Hepatocyte (in vitro differentiated cells): ENCODE measurements at regions not wholly inside any gene's neighbourhood (a gene's known extent, or its start where the extent isn't known, plus 50 kb on each side); places are given as distances from the start of the nearest gene placed in this dataset.
A peak's percentile ranks its signal among the peaks of the same experiment; 100 is the strongest.

ENCODE experiments used
- DNase-seq: peaks from one replicate; pipeline ENCODE4 v3.0.0-alpha.2; 2016; ENCODE audit warnings: low spot score
- H2AFZ ChIP-seq: fragments of 200-600 bp; sonication (generic); 2 replicates; pipeline ENCODE4 v1.6.0; 2016; ENCODE audit warnings: antibody characterized with exemption, mild to moderate bottlenecking
- H3K27ac ChIP-seq: fragments of 200-600 bp; sonication (generic); 2 replicates; pipeline ENCODE4 v1.5.1; 2016; ENCODE audit warnings: mild to moderate bottlenecking
- H3K27me3 ChIP-seq: fragments of 200-600 bp; sonication (generic); 2 replicates; pipeline ENCODE4 v1.6.1; 2016
- H3K36me3 ChIP-seq: fragments of 200-600 bp; sonication (generic); replicated peaks from 2 replicates; pipeline ENCODE4 v1.5.1; 2016; ENCODE audit warnings: low read depth; ENCODE audit not compliant: insufficient read depth
- H3K4me1 ChIP-seq: fragments of 200-600 bp; sonication (generic); 2 replicates; pipeline ENCODE4 v1.5.1; 2016; ENCODE audit warnings: mild to moderate bottlenecking, moderate library complexity; ENCODE audit not compliant: insufficient read depth
- H3K4me2 ChIP-seq: fragments of 200-600 bp; sonication (generic); 2 replicates; pipeline ENCODE4 v1.6.0; 2016
- H3K4me3 ChIP-seq: fragments of 200-600 bp; sonication (generic); 2 replicates; pipeline ENCODE4 v1.5.1; 2016; ENCODE audit warnings: mild to moderate bottlenecking
- H3K79me2 ChIP-seq: fragments of 200-600 bp; sonication (generic); 2 replicates; pipeline ENCODE4 v1.6.0; 2017; ENCODE audit warnings: mild to moderate bottlenecking
- H3K9me2 ChIP-seq: fragments of 200-600 bp; sonication (generic); replicated peaks from 2 replicates; pipeline ENCODE4 v1.6.0; 2017; ENCODE audit warnings: mild to moderate bottlenecking; ENCODE audit not compliant: insufficient read depth
- H3K9me3 ChIP-seq: fragments of 200-600 bp; sonication (generic); 2 replicates; pipeline ENCODE4 v1.5.1; 2016; ENCODE audit warnings: low read depth, mild to moderate bottlenecking
- H4K20me1 ChIP-seq: fragments of 200-600 bp; sonication (generic); 2 replicates; pipeline ENCODE4 v1.6.0; 2016; ENCODE audit warnings: mild to moderate bottlenecking; ENCODE audit not compliant: insufficient read depth, poor library complexity, severe bottlenecking
- CTCF ChIP-seq: fragments of 200-600 bp; sonication (generic); IDR thresholded peaks from 2 replicates; pipeline ENCODE4 v1.5.1; 2016; ENCODE audit warnings: antibody characterized with exemption, mild to moderate bottlenecking; ENCODE audit not compliant: poor library complexity
- EZH2 ChIP-seq: fragments of 200-600 bp; sonication (generic); IDR thresholded peaks from 2 replicates; pipeline ENCODE4 v1.6.1; 2016; ENCODE audit warnings: antibody characterized with exemption, mild to moderate bottlenecking, borderline replicate concordance
- EZH2phosphoT487 ChIP-seq: fragments of 200-600 bp; sonication (generic); IDR thresholded peaks from one replicate; pipeline ENCODE4 v1.6.1; 2018; ENCODE audit warnings: antibody characterized with exemption, mild to moderate bottlenecking, low read depth, moderate library complexity; ENCODE audit not compliant: unreplicated experiment, severe bottlenecking
- WGBS: methylation state at CpG from one replicate; pipeline ENCODE4 v1.1.6; 2016; ENCODE audit warnings: low lambda C conversion rate; ENCODE audit errors: missing lambda C conversion rate; 5-methylcytosine and 5-hydroxymethylcytosine counted together

- H2AFZ ChIP-seq, result no peak overlapping the region
- no peak overlapping the region for H3K27ac ChIP-seq
- H3K9me3 ChIP-seq, result no peaks in the 10 kb centered on the region
- no peak overlapping the region for H3K4me3 ChIP-seq
- WGBS, result 91% methylated on average over 5 of the region's 5 CpGs
- no peaks in the 10 kb centered on the region for H4K20me1 ChIP-seq
- H3K9me2 ChIP-seq, result no peaks in the 10 kb centered on the region
- H3K4me2 ChIP-seq, result no peak overlapping the region
- H3K79me2 ChIP-seq, result no peaks in the 10 kb centered on the region
- no peak for DNase-seq
- peaks cover 12% of the 10 kb centered on the region for H3K4me1 ChIP-seq
- no peak for TF ChIP-seq EZH2
- H3K36me3 ChIP-seq, result no peaks in the 10 kb centered on the region
- H3K27me3 ChIP-seq, result no peaks in the 10 kb centered on the region
These were observed 93.7 kb upstream of the AP1S2 start for GRCh38 chrX:15948318-15948660.

- Histone ChIP-seq H2AFZ (no peak overlapping the region), H3K4me1 (peaks cover 12% of the 10 kb centered on the region), H3K4me3 (no peak overlapping the region), H3K9me3 (no peaks in the 10 kb centered on the region), H3K4me2 (peak overlapping the region; percentile 43), H3K9me2 (no peaks in the 10 kb centered on the region), H3K36me3 (no peaks in the 10 kb centered on the region), H3K27ac (peak overlapping the region; percentile 8), H3K27me3 (no peaks in the 10 kb centered on the region), H4K20me1 (no peaks in the 10 kb centered on the region), H3K79me2 (no peaks in the 10 kb centered on the region)
- TF ChIP-seq EZH2phosphoT487 (no peak), CTCF (no peak), EZH2 (no peak)
- peak; percentile 27 for DNase-seq
- WGBS, result 0% methylated on average over 1 of the region's 1 CpG
These were observed 93.2 kb upstream of the AP1S2 start for GRCh38 chrX:15947648-15948317.

GRCh38 chrX:15946783-15947580 lies 92.4 kb upstream of the AP1S2 start:
- no peak overlapping the region for H3K4me3 ChIP-seq
- 64% methylated on average over 4 of the region's 6 CpGs for WGBS
- peak; percentile 25 for DNase-seq
- H3K36me3 ChIP-seq, result no peaks in the 10 kb centered on the region
- TF ChIP-seq CTCF (no peak), EZH2 (no peak), EZH2phosphoT487 (no peak)
- no peaks in the 10 kb centered on the region for H3K27me3 ChIP-seq
- no peaks in the 10 kb centered on the region for H3K79me2 ChIP-seq
- peak overlapping the region; percentile 8 for H3K27ac ChIP-seq
- no peak overlapping the region for H2AFZ ChIP-seq
- H3K4me2 ChIP-seq, result peak overlapping the region; percentile 43
- H3K9me2 ChIP-seq, result no peaks in the 10 kb centered on the region
- peaks cover 12% of the 10 kb centered on the region for H3K4me1 ChIP-seq
- no peaks in the 10 kb centered on the region for H4K20me1 ChIP-seq
- no peaks in the 10 kb centered on the region for H3K9me3 ChIP-seq

- peaks cover 12% of the 10 kb centered on the region for H3K4me1 ChIP-seq
- H3K27ac ChIP-seq, result no peak overlapping the region
- H3K4me3 ChIP-seq, result no peak overlapping the region
- no peaks in the 10 kb centered on the region for H3K36me3 ChIP-seq
- H2AFZ ChIP-seq, result no peak overlapping the region
- no peaks in the 10 kb centered on the region for H3K9me3 ChIP-seq
- no peaks in the 10 kb centered on the region for H3K27me3 ChIP-seq
- no peaks in the 10 kb centered on the region for H3K79me2 ChIP-seq
- no peaks in the 10 kb centered on the region for H4K20me1 ChIP-seq
- DNase-seq, result no peak
- 64% methylated on average over 2 of the region's 2 CpGs for WGBS
- no peaks in the 10 kb centered on the region for H3K9me2 ChIP-seq
- no peak for TF ChIP-seq EZH2phosphoT487
- no peak for TF ChIP-seq EZH2
- no peak for TF ChIP-seq CTCF
- H3K4me2 ChIP-seq, result no peak overlapping the region
These were observed 88.8 kb upstream of the AP1S2 start for GRCh38 chrX:15943391-15943790.
